ENCODE measurements at regions not wholly inside any gene's neighbourhood (a gene's known extent, or its start where the extent isn't known, plus 50 kb on each side); places are given as distances from the start of the nearest gene placed in this dataset.

- TF ChIP-seq CTCF (IDR thresholded peaks at IDR 0.05) (no peak), POLR2A (IDR thresholded peaks at IDR 0.05) (no peak), EP300 (IDR thresholded peaks at IDR 0.05) (no peak)
These were observed 193.8 kb downstream of the POM121L12 start for GRCh38 chr7:53229202-53229601.
